Smooth muscle cell (in vitro differentiated cells): ENCODE measurements at regions not wholly inside any gene's neighbourhood (a gene's known extent, or its start where the extent isn't known, plus 50 kb on each side); places are given as distances from the start of the nearest gene placed in this dataset.

Source experiments
- DNase-seq: peaks from one replicate; lab custom pipeline; 2025; ENCODE audit not compliant: unreplicated experiment; lab: John Stamatoyannopoulos, UW
- H2AFZ ChIP-seq: fragments of 200-600 bp; sonication (generic); 2 replicates; pipeline ENCODE4 v1.6.0; 2016; ENCODE audit warnings: antibody characterized with exemption, low read depth, mild to moderate bottlenecking
- H3F3A ChIP-seq: fragments of 200-600 bp; sonication (generic); 2 replicates; pipeline ENCODE4 v1.6.0; 2017; ENCODE audit warnings: antibody characterized with exemption, low read depth
- H3K27ac ChIP-seq: fragments of 200-600 bp; sonication (generic); 2 replicates; pipeline ENCODE4 v1.5.1; 2016; ENCODE audit warnings: low read depth, mild to moderate bottlenecking
- H3K27me3 ChIP-seq: fragments of 200-600 bp; sonication (generic); 2 replicates; pipeline ENCODE4 v1.6.1; 2016; ENCODE audit warnings: low read depth, mild to moderate bottlenecking
- H3K36me3 ChIP-seq: fragments of 200-600 bp; sonication (generic); 2 replicates; pipeline ENCODE4 v1.5.1; 2016; ENCODE audit warnings: low read depth
- H3K4me1 ChIP-seq: fragments of 200-600 bp; sonication (generic); 2 replicates; pipeline ENCODE4 v1.5.1; 2016; ENCODE audit warnings: low read depth
- H3K4me2 ChIP-seq: fragments of 200-600 bp; sonication (generic); 2 replicates; pipeline ENCODE4 v1.6.0; 2016; ENCODE audit warnings: mild to moderate bottlenecking
- H3K4me3 ChIP-seq: fragments of 200-600 bp; sonication (generic); 2 replicates; pipeline ENCODE4 v1.5.1; 2016; ENCODE audit warnings: mild to moderate bottlenecking
- H3K79me2 ChIP-seq: fragments of 200-600 bp; sonication (generic); 2 replicates; pipeline ENCODE4 v1.6.0; 2016; ENCODE audit warnings: low read depth, mild to moderate bottlenecking
- H3K9ac ChIP-seq: fragments of 200-600 bp; sonication (generic); 2 replicates; pipeline ENCODE4 v1.6.0; 2016; ENCODE audit warnings: low read depth
- H3K9me3 ChIP-seq: fragments of 200-600 bp; sonication (generic); replicated peaks from 2 replicates; pipeline ENCODE4 v1.5.1; 2016; ENCODE audit warnings: low read depth
- H4K20me1 ChIP-seq: fragments of 200-600 bp; sonication (generic); 2 replicates; pipeline ENCODE4 v1.6.0; 2016; ENCODE audit warnings: low read depth
- WGBS: methylation state at CpG from one replicate; pipeline ENCODE4 v1.1.7; 2016; ENCODE audit warnings: low lambda C conversion rate; 5-methylcytosine and 5-hydroxymethylcytosine counted together
- TF ChIP-seq, protein P1 (sequence below): fragments of 200-600 bp; sonication (generic); IDR thresholded peaks from 2 replicates; pipeline ENCODE4 v1.5.1; 2017; ENCODE audit warnings: borderline replicate concordance, mild to moderate bottlenecking, antibody characterized with exemption; ENCODE audit not compliant: insufficient read depth, poor library complexity, severe bottlenecking

DNA sequence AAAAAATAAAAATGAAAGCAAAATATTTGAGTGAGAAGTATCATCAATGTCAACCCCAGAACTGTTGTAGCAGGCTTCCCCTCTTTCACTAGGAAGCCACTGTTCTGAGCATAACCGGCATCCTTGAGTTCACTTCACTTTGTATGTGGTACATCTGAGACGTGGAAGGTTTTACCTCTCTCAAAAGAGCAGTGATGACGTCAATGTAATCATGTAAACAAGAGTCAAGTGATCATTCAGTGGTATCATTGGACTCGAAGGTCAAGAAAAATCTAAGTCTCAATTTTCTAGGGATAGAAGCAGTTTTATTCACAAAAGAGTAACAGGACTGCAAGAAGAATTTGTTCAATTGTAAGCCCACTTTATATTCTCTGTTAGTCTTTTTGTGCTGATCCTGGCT lies 339.8 kb upstream of the THRB start:
- WGBS: 80% methylated on average over 4 of the region's 4 CpGs
- Histone ChIP-seq H3K4me3 (no peak overlapping the region), H3K9me3 (no peaks in the 10 kb centered on the region), H3K9ac (no peak overlapping the region), H3K27me3 (peaks cover 25% of the 10 kb centered on the region), H3K27ac (no peak overlapping the region), H3K36me3 (no peaks in the 10 kb centered on the region), H3F3A (no peaks in the 10 kb centered on the region), H3K4me1 (no peaks in the 10 kb centered on the region), H2AFZ (no peak overlapping the region), H3K79me2 (peaks cover 5% of the 10 kb centered on the region), H3K4me2 (no peak overlapping the region), H4K20me1 (no peaks in the 10 kb centered on the region)
- TF ChIP-seq, protein P1, sequence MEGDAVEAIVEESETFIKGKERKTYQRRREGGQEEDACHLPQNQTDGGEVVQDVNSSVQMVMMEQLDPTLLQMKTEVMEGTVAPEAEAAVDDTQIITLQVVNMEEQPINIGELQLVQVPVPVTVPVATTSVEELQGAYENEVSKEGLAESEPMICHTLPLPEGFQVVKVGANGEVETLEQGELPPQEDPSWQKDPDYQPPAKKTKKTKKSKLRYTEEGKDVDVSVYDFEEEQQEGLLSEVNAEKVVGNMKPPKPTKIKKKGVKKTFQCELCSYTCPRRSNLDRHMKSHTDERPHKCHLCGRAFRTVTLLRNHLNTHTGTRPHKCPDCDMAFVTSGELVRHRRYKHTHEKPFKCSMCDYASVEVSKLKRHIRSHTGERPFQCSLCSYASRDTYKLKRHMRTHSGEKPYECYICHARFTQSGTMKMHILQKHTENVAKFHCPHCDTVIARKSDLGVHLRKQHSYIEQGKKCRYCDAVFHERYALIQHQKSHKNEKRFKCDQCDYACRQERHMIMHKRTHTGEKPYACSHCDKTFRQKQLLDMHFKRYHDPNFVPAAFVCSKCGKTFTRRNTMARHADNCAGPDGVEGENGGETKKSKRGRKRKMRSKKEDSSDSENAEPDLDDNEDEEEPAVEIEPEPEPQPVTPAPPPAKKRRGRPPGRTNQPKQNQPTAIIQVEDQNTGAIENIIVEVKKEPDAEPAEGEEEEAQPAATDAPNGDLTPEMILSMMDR: no peak
- no peak for DNase-seq

DNA sequence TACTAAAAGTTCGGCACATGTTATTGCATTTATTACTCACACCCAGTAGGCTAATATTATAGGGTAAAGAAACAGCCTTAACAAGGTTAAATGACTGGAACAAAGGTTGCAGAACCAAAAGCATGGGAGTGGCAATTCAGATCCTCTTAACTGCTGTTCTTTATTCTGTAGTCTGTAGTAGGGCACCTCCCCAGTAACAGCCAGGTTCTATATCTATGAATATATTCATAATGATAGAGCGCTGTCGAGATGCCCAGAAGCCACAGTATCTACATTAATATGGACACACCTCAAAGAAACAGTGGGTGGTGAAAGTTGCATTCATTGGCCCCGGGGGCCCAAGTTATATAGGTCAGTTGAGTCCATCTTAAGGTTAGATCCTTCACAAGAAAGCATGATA lies 340.9 kb upstream of the THRB start:
- TF ChIP-seq, protein P1: no peak
- Histone ChIP-seq H3K9me3 (no peaks in the 10 kb centered on the region), H3K4me3 (no peak overlapping the region), H2AFZ (no peak overlapping the region), H3K27ac (no peak overlapping the region), H3F3A (no peaks in the 10 kb centered on the region), H4K20me1 (no peaks in the 10 kb centered on the region), H3K79me2 (peaks cover 5% of the 10 kb centered on the region), H3K27me3 (peaks cover 23% of the 10 kb centered on the region), H3K4me1 (no peaks in the 10 kb centered on the region), H3K36me3 (no peaks in the 10 kb centered on the region), H3K9ac (no peak overlapping the region), H3K4me2 (no peak overlapping the region)
- DNase-seq: no peak
- 91% methylated on average over 4 of the region's 4 CpGs for WGBS

DNA sequence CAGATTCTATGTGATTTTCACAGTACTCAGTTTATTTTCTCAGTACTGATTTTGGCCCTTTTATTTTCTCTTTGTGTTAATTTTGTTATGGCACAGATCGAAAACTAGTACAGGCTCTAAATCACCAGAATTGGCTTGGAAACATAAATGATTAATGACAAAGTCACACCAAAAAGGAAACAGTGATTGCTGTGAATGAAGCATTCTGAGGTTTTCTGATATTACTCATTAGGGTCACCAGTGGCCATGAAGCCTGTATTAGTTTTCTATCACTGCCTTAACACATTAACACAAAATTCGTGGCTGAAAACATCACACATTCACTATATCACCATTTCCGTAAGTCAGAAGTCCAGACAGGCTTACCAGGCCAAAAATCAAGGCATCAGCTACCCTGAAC lies 343.0 kb upstream of the THRB start:
- 92% methylated on average over 3 of the region's 3 CpGs for WGBS
- Histone ChIP-seq H3K9ac (no peak overlapping the region), H3K4me1 (no peaks in the 10 kb centered on the region), H3K9me3 (no peaks in the 10 kb centered on the region), H3F3A (no peaks in the 10 kb centered on the region), H3K4me3 (no peak overlapping the region), H3K79me2 (peaks cover 5% of the 10 kb centered on the region), H3K36me3 (no peaks in the 10 kb centered on the region), H2AFZ (no peak overlapping the region), H3K4me2 (no peak overlapping the region), H4K20me1 (no peaks in the 10 kb centered on the region), H3K27ac (no peak overlapping the region), H3K27me3 (peaks cover 11% of the 10 kb centered on the region)
- TF ChIP-seq, protein P1: no peak
- no peak for DNase-seq

DNA sequence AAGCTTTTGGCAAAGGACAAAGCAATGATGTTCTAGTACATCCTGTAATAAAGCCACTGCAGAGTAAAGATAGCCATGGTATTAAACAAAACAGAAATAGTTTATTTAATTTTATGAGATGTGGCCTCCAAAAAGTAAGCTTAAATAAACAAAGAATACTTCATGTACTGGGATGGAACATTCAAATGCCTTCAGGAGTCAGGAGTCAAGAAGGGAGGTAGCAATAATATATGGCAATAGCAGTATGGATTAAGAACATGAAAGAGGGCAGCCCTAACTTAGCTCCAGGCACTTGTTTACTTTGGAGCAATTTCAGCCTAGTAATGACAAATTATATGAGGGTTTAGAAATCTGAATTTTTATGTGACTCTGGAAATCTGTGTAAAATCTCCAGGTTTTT lies 343.9 kb upstream of the THRB start:
- peaks cover 5% of the 10 kb centered on the region for H3K79me2 ChIP-seq

More for the DNA sequence above, 343.9 kb upstream of the THRB start:
- H3K9me3 ChIP-seq: no peaks in the 10 kb centered on the region
- DNase-seq: no peak
- no peak overlapping the region for H3K4me3 ChIP-seq
- no peaks in the 10 kb centered on the region for H3K4me1 ChIP-seq
- H3K27me3 ChIP-seq: peaks cover 10% of the 10 kb centered on the region
- no peaks in the 10 kb centered on the region for H3F3A ChIP-seq
- no peak overlapping the region for H2AFZ ChIP-seq
- no peak overlapping the region for H3K27ac ChIP-seq
- H3K36me3 ChIP-seq: no peaks in the 10 kb centered on the region
- no peak overlapping the region for H3K9ac ChIP-seq
- H3K4me2 ChIP-seq: no peak overlapping the region
- no peaks in the 10 kb centered on the region for H4K20me1 ChIP-seq
- TF ChIP-seq, protein P1: no peak
